NCI-H774 (cell line): ENCODE measurements at regions not wholly inside any gene's neighbourhood (a gene's known extent, or its start where the extent isn't known, plus 50 kb on each side); places are given as distances from the start of the nearest gene placed in this dataset.
"Not testable (repeated sequence)": the region's sequence is repeated elsewhere in the genome, so short reads cannot be mapped to it uniquely, and the experiment has no call there.

Experiments used
- DNase-seq: peaks from one replicate; lab custom pipeline; 2025; lab: John Stamatoyannopoulos, UW

DNA sequence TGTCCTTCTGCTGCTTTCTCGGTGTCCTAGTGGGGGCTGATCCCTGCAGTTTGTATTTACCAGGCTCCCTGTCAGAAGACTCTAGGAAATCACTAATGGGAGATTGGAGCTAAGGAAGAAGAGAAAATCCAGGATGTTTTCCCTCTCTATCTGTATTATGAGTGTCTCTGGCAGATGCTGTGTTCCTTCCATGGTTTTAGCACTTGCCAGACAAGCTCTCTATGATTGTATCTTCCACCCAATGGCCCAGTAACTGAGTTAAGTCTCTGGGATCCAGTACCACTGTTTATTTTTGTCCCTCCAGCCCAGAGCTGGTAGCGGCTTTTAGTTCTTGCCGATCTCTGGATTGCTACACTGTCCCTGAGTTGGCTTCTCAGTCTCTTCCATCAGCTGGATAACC, 494.8 kb upstream of the SLC39A10 start:
- no peak for DNase-seq

- DNase-seq, result no peak
Observed at GRCh38 chr2:195160963-195161362, 496.1 kb upstream of the SLC39A10 start.

DNA sequence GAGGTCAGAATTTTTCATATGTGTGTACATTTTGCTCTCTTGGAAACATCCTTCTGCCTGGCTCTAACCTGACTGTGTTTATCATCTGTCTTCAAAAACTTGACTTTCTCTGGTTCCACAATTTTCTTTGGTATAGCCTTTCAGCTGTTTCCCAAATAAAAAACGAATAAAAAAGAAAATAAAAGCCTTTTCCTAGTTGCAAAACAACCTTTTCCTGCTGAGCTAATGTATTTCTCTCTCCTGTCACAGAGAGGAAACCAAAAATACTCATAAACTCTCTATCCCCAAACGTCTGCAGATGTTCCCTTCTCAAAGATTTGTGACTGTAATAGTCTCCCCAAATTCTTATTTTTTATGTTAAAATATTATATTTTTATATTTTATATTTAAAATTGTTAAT, 505.3 kb upstream of the SLC39A10 start:
- no peak for DNase-seq

DNA sequence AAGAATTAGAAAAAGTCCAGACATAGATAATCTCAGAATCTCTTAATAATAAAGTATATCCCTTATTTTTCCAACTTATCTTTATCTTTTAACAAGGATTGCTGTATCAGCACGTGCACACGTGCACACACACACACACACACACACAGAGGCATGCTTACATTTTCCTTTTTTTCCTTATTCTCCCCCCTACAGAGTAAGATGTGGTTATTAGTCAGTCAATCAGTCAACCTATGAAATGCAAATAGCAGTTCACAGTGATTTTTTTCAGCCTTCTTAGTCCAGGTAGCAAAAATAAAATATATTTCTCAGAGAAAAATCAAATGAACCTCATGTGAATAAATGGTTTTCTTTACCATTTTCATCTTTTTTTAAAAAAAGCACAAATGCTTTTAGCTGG, 506.2 kb upstream of the SLC39A10 start:
- DNase-seq, result no peak

DNA sequence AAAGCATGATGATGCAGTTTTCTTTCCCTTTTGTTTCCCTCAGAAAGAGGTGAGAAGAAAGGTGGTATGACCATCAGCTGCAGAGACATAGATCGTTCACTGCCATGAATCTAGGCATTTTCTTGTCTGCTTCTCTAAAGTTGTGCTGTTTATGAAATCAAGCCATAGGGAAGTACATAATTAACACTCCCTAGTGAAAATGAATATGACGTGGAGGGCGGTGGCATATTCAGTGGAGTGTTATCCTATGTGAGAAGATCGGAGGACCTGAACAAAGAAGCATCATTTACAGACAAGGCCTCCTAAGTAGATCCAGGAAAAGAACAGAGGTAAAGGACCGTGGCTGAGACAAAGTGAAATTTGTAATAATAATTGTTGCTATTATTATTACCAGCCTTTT, 509.0 kb upstream of the SLC39A10 start:
- no peak for DNase-seq

- DNase-seq, result no peak
Observed at GRCh38 chr2:195146761-195147541, 510.1 kb upstream of the SLC39A10 start.

DNA sequence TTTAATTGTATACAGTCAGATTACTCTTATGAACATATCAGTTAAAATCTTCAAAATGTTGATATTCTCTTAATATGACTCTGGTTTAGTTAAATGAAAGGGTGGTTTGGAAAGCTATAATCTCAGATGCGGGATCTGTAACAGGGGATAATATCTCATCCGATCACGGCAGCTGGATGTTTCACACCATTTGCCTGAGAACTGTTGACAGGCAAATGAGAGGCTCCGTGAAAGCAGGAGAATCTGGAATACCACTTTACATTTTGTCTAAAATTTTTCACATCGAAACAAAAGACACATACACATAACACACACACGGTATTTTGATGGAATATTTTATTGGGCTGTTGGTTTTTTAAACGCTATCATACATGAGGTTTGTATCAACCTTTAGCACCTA, 518.6 kb upstream of the SLC39A10 start:
- DNase-seq, result no peak

DNA sequence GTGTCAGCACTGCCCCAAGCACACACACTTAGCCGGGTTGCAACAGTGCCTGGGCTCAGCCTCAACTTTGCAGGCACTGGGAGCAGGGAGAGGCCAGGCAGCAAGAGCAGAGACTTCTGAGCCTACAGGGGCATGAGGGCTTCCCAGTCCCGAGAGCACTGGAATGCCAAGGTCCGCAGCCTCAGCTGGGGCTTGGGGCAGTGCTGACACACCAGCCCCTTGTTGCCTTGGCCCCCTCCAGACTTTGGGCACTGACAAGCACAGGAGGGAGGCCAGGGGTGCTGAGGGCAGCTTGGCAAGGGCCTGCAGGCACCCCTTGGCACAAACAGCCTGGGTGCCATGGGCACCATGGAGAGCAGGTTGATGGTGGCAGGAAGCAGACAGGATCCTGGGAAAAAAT, 531.1 kb upstream of the SLC39A10 start:
- not testable (repeated sequence) for DNase-seq

DNA sequence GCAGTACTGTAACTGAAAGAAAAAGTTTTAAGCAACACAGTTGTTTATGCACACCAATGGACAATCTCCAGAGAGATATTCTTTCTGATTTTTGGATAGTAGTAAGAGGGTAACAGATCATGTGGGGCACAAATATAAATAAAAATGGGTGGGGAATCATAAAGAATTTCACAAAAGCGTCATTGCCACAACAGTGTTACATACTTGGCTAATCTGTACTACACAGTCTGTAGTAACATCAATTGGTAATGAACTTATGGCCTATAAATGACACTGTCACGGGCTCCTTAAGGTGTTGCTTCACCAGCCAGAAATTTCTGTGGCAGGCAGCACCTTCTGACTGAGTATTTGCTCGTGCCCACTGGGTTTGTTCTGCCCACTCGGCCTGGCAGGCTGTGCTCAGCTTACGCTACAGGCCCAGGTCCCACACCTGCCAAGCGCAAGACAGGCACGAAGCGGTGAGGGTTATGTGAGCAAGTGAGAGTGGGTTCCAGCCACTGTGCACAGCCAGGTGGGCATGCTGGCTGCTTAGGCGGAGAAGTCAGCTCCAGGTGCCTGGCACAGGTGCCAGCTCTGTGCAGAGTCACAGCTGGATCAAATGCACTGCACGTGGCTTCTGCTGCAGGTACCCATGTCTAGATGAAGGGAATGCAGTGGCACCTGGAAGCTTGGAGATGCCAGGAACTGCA, 532.5 kb upstream of the SLC39A10 start:
- no peak for DNase-seq

DNA sequence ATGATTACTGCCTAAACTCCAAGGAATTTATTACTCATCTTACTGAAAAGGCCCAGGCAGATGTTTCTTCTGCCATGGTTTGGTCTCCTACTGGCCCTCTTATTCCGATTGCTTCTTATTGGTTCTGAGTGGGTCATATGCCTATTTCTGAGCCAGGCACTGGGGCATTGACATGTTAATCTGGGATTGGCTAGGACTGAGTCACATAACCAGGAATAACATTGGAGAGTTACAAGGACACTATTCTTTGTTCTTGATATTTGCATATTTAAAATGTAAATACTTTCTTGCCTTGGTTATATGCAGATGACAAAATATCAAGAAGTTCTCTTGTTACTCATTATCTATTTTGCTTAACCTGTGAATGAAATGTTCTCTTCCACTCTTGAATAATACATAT, 534.4 kb upstream of the SLC39A10 start:
- DNase-seq, result no peak

GRCh38 chr2:195121341-195121740, 535.7 kb upstream of the SLC39A10 start:
- DNase-seq, result no peak

- DNase-seq, result no peak
Observed at GRCh38 chr2:195119231-195119630, 537.8 kb upstream of the SLC39A10 start.

GRCh38 chr2:195118276-195118675, 538.8 kb upstream of the SLC39A10 start:
- DNase-seq, result no peak

DNA sequence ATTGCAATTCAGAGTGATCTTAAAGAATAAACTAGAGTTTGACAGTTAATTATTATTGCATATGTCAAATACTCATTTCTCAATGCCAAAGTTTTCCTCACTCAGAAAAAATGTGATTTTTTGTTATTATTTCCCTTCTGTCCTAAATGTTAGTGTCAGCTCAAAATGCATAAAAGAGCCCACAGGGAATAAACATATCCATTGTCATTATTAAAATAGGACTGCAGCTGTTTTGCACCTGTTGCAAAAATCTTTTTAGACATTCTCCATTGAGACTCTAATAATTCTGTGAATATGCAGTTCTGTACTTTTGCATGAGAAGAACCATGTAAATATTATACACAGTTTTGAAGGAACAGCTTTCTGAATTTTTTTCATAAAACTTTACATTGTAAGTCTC, 540.0 kb upstream of the SLC39A10 start:
- DNase-seq, result no peak

GRCh38 chr2:195115738-195116137, 541.3 kb upstream of the SLC39A10 start:
- no peak for DNase-seq

DNA sequence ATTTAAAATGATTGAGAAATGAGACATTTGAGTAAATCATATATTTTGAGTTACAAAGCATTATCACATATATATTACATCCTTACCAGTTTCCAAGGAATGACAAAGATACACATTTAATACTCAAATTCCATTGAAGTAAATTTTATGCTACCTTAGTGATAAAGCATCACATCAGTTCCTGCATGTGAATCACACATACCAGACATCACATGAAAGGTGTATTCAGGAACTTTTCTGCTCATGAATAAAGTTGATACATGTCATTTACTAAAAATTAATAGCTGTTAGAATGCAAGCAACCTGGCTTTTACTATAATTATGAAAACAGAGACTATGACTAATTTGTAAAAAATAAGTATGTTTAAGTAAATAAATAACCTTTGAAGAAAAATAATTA, 548.8 kb upstream of the SLC39A10 start:
- no peak for DNase-seq

- DNase-seq, result no peak
Observed at GRCh38 chr2:195106681-195107380, 550.2 kb upstream of the SLC39A10 start.

- DNase-seq, result no peak
Observed at GRCh38 chr2:195105581-195105980, 551.4 kb upstream of the SLC39A10 start.

GRCh38 chr2:195094330-195094729, 562.7 kb upstream of the SLC39A10 start:
- no peak for DNase-seq

DNA sequence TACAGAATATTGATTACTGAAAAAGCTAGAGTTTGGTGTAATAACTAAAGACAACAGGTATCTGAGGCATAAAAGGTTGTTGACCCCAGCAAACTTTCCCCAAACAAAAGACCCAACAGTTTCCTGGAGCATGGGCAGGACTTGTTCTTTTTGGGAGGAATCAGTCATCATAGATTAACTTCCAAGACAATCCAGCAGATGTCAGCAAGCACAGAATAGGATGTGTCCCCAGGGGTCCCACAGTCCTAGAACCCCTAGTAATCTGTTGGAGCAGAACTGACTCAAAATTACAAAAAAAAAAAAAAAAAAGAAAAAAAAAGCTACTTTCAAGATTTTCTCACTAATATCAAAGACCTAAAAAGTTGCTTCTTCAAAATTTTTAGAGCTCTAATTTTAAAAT, 564.7 kb upstream of the SLC39A10 start:
- no peak for DNase-seq

- DNase-seq, result peak; percentile 7
Observed at GRCh38 chr2:195072806-195073205, 584.2 kb upstream of the SLC39A10 start.

- no peak for DNase-seq
Observed at GRCh38 chr2:195057001-195057400, 600.0 kb upstream of the SLC39A10 start.

DNA sequence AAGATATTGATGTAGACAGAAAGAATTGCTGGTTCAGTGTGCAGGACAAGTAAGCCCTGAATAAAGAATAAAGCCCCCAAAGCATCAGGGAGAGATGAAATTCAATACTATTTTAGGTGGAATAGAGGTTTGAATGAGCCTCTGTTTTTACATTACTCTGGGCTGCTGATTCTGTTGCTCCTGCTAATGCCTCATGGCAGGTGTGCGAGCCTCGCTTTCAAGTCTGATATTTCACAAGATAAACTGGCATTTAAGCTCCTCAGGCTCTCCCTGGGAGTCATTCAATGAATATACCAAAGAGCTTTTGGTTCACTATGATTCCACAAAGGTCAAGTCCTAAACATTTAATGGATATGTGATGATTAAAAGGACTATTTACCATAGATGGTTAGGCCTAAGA, 601.0 kb upstream of the SLC39A10 start:
- no peak for DNase-seq
